ENCODE measurements at regions not wholly inside any gene's neighbourhood (a gene's known extent, or its start where the extent isn't known, plus 50 kb on each side); places are given as distances from the start of the nearest gene placed in this dataset.

DNA sequence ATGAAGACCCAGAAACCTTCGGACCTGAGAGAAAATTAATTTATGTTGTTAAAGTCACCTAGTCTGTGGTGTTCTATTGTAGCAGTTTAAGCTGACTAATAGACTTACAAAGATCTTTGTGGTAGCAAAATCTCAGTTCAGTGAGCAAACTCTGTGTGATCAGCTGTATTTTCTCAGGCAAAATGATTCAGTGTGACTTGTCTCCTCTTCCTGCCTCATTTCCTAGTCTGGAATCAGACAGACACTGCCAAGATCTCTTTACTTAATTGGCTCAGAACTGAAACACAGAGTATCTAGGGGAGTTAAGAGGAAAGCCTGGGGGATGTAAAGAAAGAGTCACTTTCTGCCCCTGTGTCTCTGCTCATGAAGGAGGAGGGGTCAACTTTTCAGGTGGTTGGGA, 564.7 kb downstream of the KCNA4 start:
- Histone ChIP-seq H3F3A (ENCODE audit: insufficient read depth) (0 out of 2 replicates have a peak, but pooled peaks cover 7% of the 10 kb centered on the region), H4K20me1 (ENCODE audit: insufficient read depth) (no peaks in the 10 kb centered on the region), H3K4me3 (peak overlapping the region; percentile 16; the same call in 1 of the 2 replicates), H3K9ac (no peak overlapping the region), H3K4me1 (ENCODE audit: insufficient read depth) (peaks cover 27% of the 10 kb centered on the region; the same call in 1 of the 2 replicates), H3K9me2 (ENCODE audit: insufficient read depth) (no peaks in the 10 kb centered on the region), H3K9me3 (ENCODE audit: low read depth) (no peaks in the 10 kb centered on the region), H3K79me2 (ENCODE audit: insufficient read depth) (no peaks in the 10 kb centered on the region), H3K36me3 (ENCODE audit: low read depth) (no peaks in the 10 kb centered on the region), H3K27me3 (replicated peaks; ENCODE audit: insufficient read depth) (no peaks in the 10 kb centered on the region), H2AFZ (peak overlapping the region; percentile 38; the same call in 1 of the 2 replicates), H3K4me2 (ENCODE audit: unreplicated experiment) (peak overlapping the region; percentile 6), H3K27ac (no peak overlapping the region)
- TF ChIP-seq EZH2phosphoT487 (IDR thresholded peaks at IDR 0.05; ENCODE audit: insufficient read depth, low read depth) (no peak), EZH2 (IDR thresholded peaks at IDR 0.05; ENCODE audit: insufficient read depth, poor library complexity, severe bottlenecking) (no peak)
- 0 to 4% methylated on average over 1 of the region's 1 CpG for WGBS, 2 experiments (ENCODE audit: low coverage in 1 of 2, low lambda C conversion rate in 2 of 2, missing lambda C conversion rate in 2 of 2)
- peak; percentile 76 for DNase-seq
- in situ Hi-C loops (cut with MboI) = no loop called here

DNA sequence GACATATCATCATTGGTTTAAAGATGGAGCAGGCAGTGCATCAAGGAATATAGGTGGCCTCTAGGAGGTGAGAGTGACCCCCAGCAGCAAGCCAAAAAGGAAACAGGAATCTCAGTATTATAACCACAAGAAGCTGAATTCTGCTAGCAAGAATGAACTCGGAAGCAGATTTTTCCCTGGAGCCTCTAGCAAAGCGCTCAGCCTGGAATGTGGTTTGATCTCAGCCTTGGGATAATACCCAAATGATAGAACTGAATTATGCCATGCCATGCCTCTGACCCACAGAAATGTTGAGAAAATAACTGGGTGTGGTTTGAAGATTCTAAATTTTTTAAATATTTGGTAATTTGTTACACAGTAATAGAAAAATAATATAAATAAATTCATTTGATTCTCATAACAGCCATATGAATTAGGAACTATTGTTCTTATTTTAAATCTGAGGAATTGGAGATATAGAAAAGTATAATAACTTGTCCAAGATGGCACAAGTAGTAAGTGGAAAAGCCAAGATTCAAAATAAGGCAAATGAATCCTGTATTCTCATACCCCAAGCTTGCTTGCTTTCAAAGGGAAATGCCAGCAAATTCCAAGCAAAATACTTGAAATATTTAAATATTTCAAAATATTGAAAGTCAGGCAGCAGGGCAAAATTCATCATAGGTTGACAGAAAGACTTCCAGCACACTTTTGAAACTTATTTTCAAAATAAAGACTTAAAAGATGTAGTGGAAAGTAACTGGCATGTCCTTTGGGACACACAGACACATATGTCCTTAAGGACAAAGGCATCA, 567.4 kb downstream of the KCNA4 start:
- Histone ChIP-seq H3K79me2 (ENCODE audit: insufficient read depth) (no peaks in the 10 kb centered on the region), H3K9ac (no peak overlapping the region), H4K20me1 (ENCODE audit: insufficient read depth) (no peaks in the 10 kb centered on the region), H3K9me2 (ENCODE audit: insufficient read depth) (no peaks in the 10 kb centered on the region), H3K27ac (no peak overlapping the region), H3K36me3 (ENCODE audit: low read depth) (no peaks in the 10 kb centered on the region), H3K4me3 (no peak overlapping the region), H3K4me2 (ENCODE audit: unreplicated experiment) (peak overlapping the region; percentile 25), H3K4me1 (ENCODE audit: insufficient read depth) (peaks cover 27% of the 10 kb centered on the region; the same call in 1 of the 2 replicates), H3K27me3 (replicated peaks; ENCODE audit: insufficient read depth) (no peaks in the 10 kb centered on the region), H2AFZ (no peak overlapping the region), H3K9me3 (ENCODE audit: low read depth) (no peaks in the 10 kb centered on the region), H3F3A (ENCODE audit: insufficient read depth) (0 out of 2 replicates have a peak, but pooled peaks cover 7% of the 10 kb centered on the region)
- in situ Hi-C loops (cut with MboI) = loop anchor here (25.0 kb wide), 2 partner anchors 863 to 1463 kb away; partner anchors contain the start of gene ARL14EP
- WGBS, 2 experiments (ENCODE audit: low coverage in 1 of 2, low lambda C conversion rate in 2 of 2, missing lambda C conversion rate in 2 of 2) = 7 to 29% methylated on average over 2 of the region's 2 CpGs
- DNase-seq = peak; percentile 27
- TF ChIP-seq EZH2phosphoT487 (IDR thresholded peaks at IDR 0.05; ENCODE audit: insufficient read depth, low read depth) = no peak
- no peak for TF ChIP-seq EZH2 (IDR thresholded peaks at IDR 0.05; ENCODE audit: insufficient read depth, poor library complexity, severe bottlenecking)

- 0 out of 2 replicates have a peak, but pooled peaks cover 7% of the 10 kb centered on the region for H3F3A ChIP-seq (ENCODE audit: insufficient read depth)
- H2AFZ ChIP-seq = no peak overlapping the region
- peak; percentile 65 for DNase-seq
- H4K20me1 ChIP-seq (ENCODE audit: insufficient read depth) = no peaks in the 10 kb centered on the region
- peaks cover 27% of the 10 kb centered on the region; the same call in 1 of the 2 replicates for H3K4me1 ChIP-seq (ENCODE audit: insufficient read depth)
- WGBS, 2 experiments (ENCODE audit: low coverage in 1 of 2, low lambda C conversion rate in 2 of 2, missing lambda C conversion rate in 2 of 2) = 13 to 18% methylated on average over 3 of the region's 3 CpGs
- no peak overlapping the region for H3K9ac ChIP-seq
- no peaks in the 10 kb centered on the region for H3K79me2 ChIP-seq (ENCODE audit: insufficient read depth)
- TF ChIP-seq EZH2phosphoT487 (IDR thresholded peaks at IDR 0.05; ENCODE audit: insufficient read depth, low read depth) = no peak
- TF ChIP-seq EZH2 (IDR thresholded peaks at IDR 0.05; ENCODE audit: insufficient read depth, poor library complexity, severe bottlenecking) = no peak
- no peaks in the 10 kb centered on the region for H3K9me2 ChIP-seq (ENCODE audit: insufficient read depth)
- H3K4me3 ChIP-seq = no peak overlapping the region
- in situ Hi-C loops (cut with MboI) = loop anchor here (25.0 kb wide), 2 partner anchors 864 to 1464 kb away; partner anchors contain the start of gene ARL14EP
- H3K9me3 ChIP-seq (ENCODE audit: low read depth) = no peaks in the 10 kb centered on the region
- no peak overlapping the region for H3K4me2 ChIP-seq (ENCODE audit: unreplicated experiment)
- H3K27ac ChIP-seq = no peak overlapping the region
- H3K27me3 ChIP-seq (replicated peaks; ENCODE audit: insufficient read depth) = no peaks in the 10 kb centered on the region
- no peaks in the 10 kb centered on the region for H3K36me3 ChIP-seq (ENCODE audit: low read depth)
Measured at GRCh38 chr11:29448246-29448877, 568.5 kb downstream of the KCNA4 start.

GRCh38 chr11:29447821-29448220, 569.0 kb downstream of the KCNA4 start:
- H3K27me3 ChIP-seq (replicated peaks; ENCODE audit: insufficient read depth) = no peaks in the 10 kb centered on the region
- 0 to 5% methylated on average over 1 of the region's 1 CpG for WGBS, 2 experiments (ENCODE audit: low coverage in 1 of 2, low lambda C conversion rate in 2 of 2, missing lambda C conversion rate in 2 of 2)
- H3K27ac ChIP-seq = no peak overlapping the region
- H3K36me3 ChIP-seq (ENCODE audit: low read depth) = no peaks in the 10 kb centered on the region
- TF ChIP-seq EZH2phosphoT487 (IDR thresholded peaks at IDR 0.05; ENCODE audit: insufficient read depth, low read depth) (no peak), EZH2 (IDR thresholded peaks at IDR 0.05; ENCODE audit: insufficient read depth, poor library complexity, severe bottlenecking) (no peak)
- no peak overlapping the region for H3K4me3 ChIP-seq
- no peaks in the 10 kb centered on the region for H3K79me2 ChIP-seq (ENCODE audit: insufficient read depth)
- in situ Hi-C loops (cut with MboI) = loop anchor here (25.0 kb wide), 2 partner anchors 864 to 1464 kb away; partner anchors contain the start of gene ARL14EP
- H2AFZ ChIP-seq = no peak overlapping the region
- H3K9me3 ChIP-seq (ENCODE audit: low read depth) = no peaks in the 10 kb centered on the region
- no peak overlapping the region for H3K9ac ChIP-seq
- no peak for DNase-seq
- peaks cover 25% of the 10 kb centered on the region; the same call in 1 of the 2 replicates for H3K4me1 ChIP-seq (ENCODE audit: insufficient read depth)
- no peaks in the 10 kb centered on the region for H3K9me2 ChIP-seq (ENCODE audit: insufficient read depth)
- 0 out of 2 replicates have a peak, but pooled peaks cover 7% of the 10 kb centered on the region for H3F3A ChIP-seq (ENCODE audit: insufficient read depth)
- no peak overlapping the region for H3K4me2 ChIP-seq (ENCODE audit: unreplicated experiment)
- no peaks in the 10 kb centered on the region for H4K20me1 ChIP-seq (ENCODE audit: insufficient read depth)
